ENCODE measurements at regions not wholly inside any gene's neighbourhood (a gene's known extent, or its start where the extent isn't known, plus 50 kb on each side); places are given as distances from the start of the nearest gene placed in this dataset.

DNA sequence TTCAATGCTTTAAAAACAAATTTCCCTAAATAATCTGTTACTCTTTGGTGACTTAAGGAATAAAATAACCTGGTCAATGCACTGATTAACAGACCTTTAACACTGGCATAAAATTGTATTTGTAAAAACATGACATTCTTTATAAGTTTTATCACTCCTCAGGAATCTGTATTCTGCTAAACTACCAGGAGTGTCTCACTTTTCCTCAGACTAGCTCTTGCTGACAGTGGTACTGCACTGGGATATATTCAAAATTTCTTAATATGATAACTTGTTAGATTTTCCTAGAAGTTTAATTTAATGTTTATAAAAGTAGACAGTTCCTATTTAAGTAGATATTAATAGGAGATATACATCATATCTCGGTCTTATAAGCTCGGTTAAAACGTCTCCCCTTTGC lies 363.4 kb upstream of the ARHGEF26 start:
- Histone ChIP-seq H3K9me3 (ENCODE audit: low read depth, low read length, poor library complexity, severe bottlenecking) (no peaks in the 10 kb centered on the region), H3K36me3 (ENCODE audit: insufficient read depth, low read length, poor library complexity, severe bottlenecking) (no peaks in the 10 kb centered on the region), H3K27me3 (replicated peaks; ENCODE audit: insufficient read depth, low read depth, low read length, poor library complexity) (no peaks in the 10 kb centered on the region), H3K4me1 (ENCODE audit: insufficient read depth, low read length, poor library complexity, severe bottlenecking) (no peaks in the 10 kb centered on the region), H3K4me3 (ENCODE audit: low read depth, low read length, poor library complexity, severe bottlenecking) (no peak overlapping the region), H3K27ac (ENCODE audit: low read depth, low read length, poor library complexity, severe bottlenecking) (no peak overlapping the region)
- ChIA-PET POLR2A (ENCODE audit: low non-redundant PET) (no interaction called here), CTCF (no interaction called here)
- intact Hi-C loops (cut with micrococcal nuclease; ENCODE audit: unreplicated experiment): no loop called here
- no peak for DNase-seq (ENCODE audit: low spot score)
- TF ChIP-seq, protein P1, sequence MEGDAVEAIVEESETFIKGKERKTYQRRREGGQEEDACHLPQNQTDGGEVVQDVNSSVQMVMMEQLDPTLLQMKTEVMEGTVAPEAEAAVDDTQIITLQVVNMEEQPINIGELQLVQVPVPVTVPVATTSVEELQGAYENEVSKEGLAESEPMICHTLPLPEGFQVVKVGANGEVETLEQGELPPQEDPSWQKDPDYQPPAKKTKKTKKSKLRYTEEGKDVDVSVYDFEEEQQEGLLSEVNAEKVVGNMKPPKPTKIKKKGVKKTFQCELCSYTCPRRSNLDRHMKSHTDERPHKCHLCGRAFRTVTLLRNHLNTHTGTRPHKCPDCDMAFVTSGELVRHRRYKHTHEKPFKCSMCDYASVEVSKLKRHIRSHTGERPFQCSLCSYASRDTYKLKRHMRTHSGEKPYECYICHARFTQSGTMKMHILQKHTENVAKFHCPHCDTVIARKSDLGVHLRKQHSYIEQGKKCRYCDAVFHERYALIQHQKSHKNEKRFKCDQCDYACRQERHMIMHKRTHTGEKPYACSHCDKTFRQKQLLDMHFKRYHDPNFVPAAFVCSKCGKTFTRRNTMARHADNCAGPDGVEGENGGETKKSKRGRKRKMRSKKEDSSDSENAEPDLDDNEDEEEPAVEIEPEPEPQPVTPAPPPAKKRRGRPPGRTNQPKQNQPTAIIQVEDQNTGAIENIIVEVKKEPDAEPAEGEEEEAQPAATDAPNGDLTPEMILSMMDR (conservative IDR thresholded peaks at IDR 0.05; ENCODE audit: low read depth, low read length): no peak
- no peak for TF ChIP-seq EZH2 (IDR thresholded peaks at IDR 0.05; ENCODE audit: borderline replicate concordance, low read depth, low read length, poor library complexity, severe bottlenecking)
- BruUV-seq (replicated peaks): no TSS peak

DNA sequence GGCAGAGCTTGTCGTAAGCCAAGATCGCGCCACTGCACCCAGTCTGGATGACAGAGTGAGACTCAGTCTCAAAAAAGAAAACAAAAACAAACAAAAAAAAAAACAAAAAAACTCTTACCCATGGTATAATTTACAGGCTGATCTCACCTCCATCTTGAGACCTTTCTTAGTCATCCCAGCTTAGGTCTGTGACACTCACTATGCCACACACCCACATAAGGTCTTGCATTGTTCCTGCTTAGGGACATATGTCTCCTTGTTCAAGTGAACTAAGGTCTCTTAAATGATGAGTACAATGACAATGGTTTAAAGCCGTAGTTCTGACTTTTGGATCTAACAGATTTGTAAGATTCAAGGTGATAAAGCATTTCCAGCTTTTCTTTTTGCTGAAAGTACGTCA lies 360.2 kb upstream of the ARHGEF26 start:
- TF ChIP-seq, protein P1 (conservative IDR thresholded peaks at IDR 0.05; ENCODE audit: low read depth, low read length): no peak
- TF ChIP-seq EZH2 (IDR thresholded peaks at IDR 0.05; ENCODE audit: borderline replicate concordance, low read depth, low read length, poor library complexity, severe bottlenecking): no peak
- ChIA-PET CTCF (no interaction called here), POLR2A (ENCODE audit: low non-redundant PET) (no interaction called here)
- Histone ChIP-seq H3K36me3 (ENCODE audit: insufficient read depth, low read length, poor library complexity, severe bottlenecking) (no peaks in the 10 kb centered on the region), H3K27ac (ENCODE audit: low read depth, low read length, poor library complexity, severe bottlenecking) (no peak overlapping the region), H3K9me3 (ENCODE audit: low read depth, low read length, poor library complexity, severe bottlenecking) (no peaks in the 10 kb centered on the region), H3K4me1 (ENCODE audit: insufficient read depth, low read length, poor library complexity, severe bottlenecking) (no peaks in the 10 kb centered on the region), H3K4me3 (ENCODE audit: low read depth, low read length, poor library complexity, severe bottlenecking) (no peak overlapping the region), H3K27me3 (replicated peaks; ENCODE audit: insufficient read depth, low read depth, low read length, poor library complexity) (no peaks in the 10 kb centered on the region)
- no peak for DNase-seq (ENCODE audit: low spot score)
- no TSS peak for BruUV-seq (replicated peaks)
- intact Hi-C loops (cut with micrococcal nuclease; ENCODE audit: unreplicated experiment): no loop called here

DNA sequence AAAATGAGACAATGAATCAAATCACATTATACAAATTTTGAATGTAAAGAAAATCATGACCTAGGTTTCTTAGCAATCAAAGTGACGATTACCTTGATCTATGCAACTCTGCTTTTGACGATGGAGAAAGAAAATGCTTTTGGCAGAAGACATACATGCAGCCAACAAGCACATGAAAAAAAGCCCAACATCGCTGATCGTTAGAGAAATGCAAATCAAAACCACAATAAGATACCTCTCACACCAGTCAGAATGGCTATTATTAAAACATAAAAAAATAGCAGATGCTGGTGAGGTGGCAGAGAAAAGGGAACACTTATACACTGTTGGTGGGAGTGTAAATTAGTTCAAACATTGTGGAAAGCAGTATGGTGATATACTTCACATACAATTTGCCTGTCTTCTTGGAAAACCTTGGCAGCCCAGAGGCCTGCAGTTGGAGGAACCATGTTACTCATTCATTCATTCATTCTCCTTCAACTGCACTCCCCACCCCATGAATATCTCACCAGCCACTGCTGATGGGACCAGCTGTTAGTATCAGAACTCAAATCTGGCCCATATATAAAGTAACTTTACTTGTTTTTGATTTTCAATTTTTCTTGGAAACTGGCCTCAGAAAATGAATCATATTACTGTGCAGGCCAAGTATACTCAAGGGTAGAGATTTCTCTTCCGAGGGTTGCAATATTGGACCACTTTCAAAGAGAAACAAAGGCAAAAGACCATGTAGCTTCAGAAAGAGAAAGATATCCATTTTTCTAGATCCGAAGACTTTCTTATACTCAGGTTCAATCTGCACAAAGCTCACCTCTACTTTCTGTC lies 358.6 kb upstream of the ARHGEF26 start:
- intact Hi-C loops (cut with micrococcal nuclease; ENCODE audit: unreplicated experiment): no loop called here
- no peak overlapping the region for H3K27ac ChIP-seq (ENCODE audit: low read depth, low read length, poor library complexity, severe bottlenecking)
- H3K9me3 ChIP-seq (ENCODE audit: low read depth, low read length, poor library complexity, severe bottlenecking): no peaks in the 10 kb centered on the region
- no peaks in the 10 kb centered on the region for H3K4me1 ChIP-seq (ENCODE audit: insufficient read depth, low read length, poor library complexity, severe bottlenecking)
- ChIA-PET POLR2A (ENCODE audit: low non-redundant PET) (no interaction called here), CTCF (no interaction called here)
- no peak for TF ChIP-seq EZH2 (IDR thresholded peaks at IDR 0.05; ENCODE audit: borderline replicate concordance, low read depth, low read length, poor library complexity, severe bottlenecking)
- TF ChIP-seq, protein P1 (conservative IDR thresholded peaks at IDR 0.05; ENCODE audit: low read depth, low read length): no peak
- H3K36me3 ChIP-seq (ENCODE audit: insufficient read depth, low read length, poor library complexity, severe bottlenecking): no peaks in the 10 kb centered on the region
- no peaks in the 10 kb centered on the region for H3K27me3 ChIP-seq (replicated peaks; ENCODE audit: insufficient read depth, low read depth, low read length, poor library complexity)
- no TSS peak for BruUV-seq (replicated peaks)
- DNase-seq (ENCODE audit: low spot score): no peak
- no peak overlapping the region for H3K4me3 ChIP-seq (ENCODE audit: low read depth, low read length, poor library complexity, severe bottlenecking)
